Nephron (organoid): ENCODE measurements at regions not wholly inside any gene's neighbourhood (a gene's known extent, or its start where the extent isn't known, plus 50 kb on each side); places are given as distances from the start of the nearest gene placed in this dataset.

Experiments
- H3K27ac Mint-ChIP-seq, 3 experiments: 2 replicates each; pipeline ENCODE4 v1.8.0; 2020; ENCODE audit warnings: mixed read lengths in 3 of 3, mild to moderate bottlenecking in 2 of 3, moderate library complexity in 1 of 3
- H3K27me3 Mint-ChIP-seq: 2 replicates; pipeline ENCODE4 v1.8.0; 2021; ENCODE audit warnings: low read depth, mild to moderate bottlenecking, moderate library complexity, mixed read lengths
- H3K36me3 Mint-ChIP-seq: 2 replicates; pipeline ENCODE4 v1.8.0; 2020; ENCODE audit warnings: low read depth, mixed read lengths
- H3K4me1 Mint-ChIP-seq: 2 replicates; pipeline ENCODE4 v1.8.0; 2020; ENCODE audit warnings: mixed read lengths
- H3K4me3 Mint-ChIP-seq, 3 experiments: 2 replicates each; pipeline ENCODE4 v1.8.0; 2020; ENCODE audit warnings: mild to moderate bottlenecking in 3 of 3, mixed read lengths in 3 of 3, moderate library complexity in 2 of 3
- H3K9me3 Mint-ChIP-seq: 2 replicates; pipeline ENCODE4 v1.8.0; 2020; ENCODE audit warnings: mixed read lengths
- CTCF ChIP-seq, 3 experiments: fragments of 200-600 bp; sonication (generic); IDR thresholded peaks; one replicate each; pipeline ENCODE4 v1.5.0; 2021; ENCODE audit warnings: antibody characterized with exemption in 3 of 3; ENCODE audit not compliant: unreplicated experiment in 3 of 3

GRCh38 chr12:100715976-100716944 lies 78.3 kb upstream of the ANO4 start:
- H3K27me3 Mint-ChIP-seq = peaks cover 68% of the 10 kb centered on the region
- H3K27ac Mint-ChIP-seq = no peak overlapping the region
- no peak for TF ChIP-seq CTCF (IDR thresholded peaks at IDR 0.05; ENCODE audit: unreplicated experiment in 3 of 3)
- H3K9me3 Mint-ChIP-seq = no peaks in the 10 kb centered on the region
- H3K4me1 Mint-ChIP-seq = no peaks in the 10 kb centered on the region
- no peaks in the 10 kb centered on the region for H3K36me3 Mint-ChIP-seq
- peak overlapping the region; percentile 66 to 82 (median 74) for H3K4me3 Mint-ChIP-seq

- Mint-ChIP-seq H3K4me3 (peak overlapping the region; percentile 70 to 82 (median 80)), H3K27ac (no peak overlapping the region), H3K36me3 (no peaks in the 10 kb centered on the region), H3K9me3 (no peaks in the 10 kb centered on the region), H3K27me3 (peaks cover 72% of the 10 kb centered on the region), H3K4me1 (no peaks in the 10 kb centered on the region)
- TF ChIP-seq CTCF (IDR thresholded peaks at IDR 0.05; ENCODE audit: unreplicated experiment in 3 of 3) = no peak
Observed at GRCh38 chr12:100716945-100717732, 77.4 kb upstream of the ANO4 start.

GRCh38 chr12:100717733-100718067 lies 76.9 kb upstream of the ANO4 start:
- Mint-ChIP-seq H3K4me1 (no peaks in the 10 kb centered on the region), H3K4me3 (peak overlapping the region; percentile 70 to 80 (median 77)), H3K27ac (no peak overlapping the region), H3K27me3 (peaks cover 76% of the 10 kb centered on the region), H3K9me3 (no peaks in the 10 kb centered on the region), H3K36me3 (no peaks in the 10 kb centered on the region)
- no peak for TF ChIP-seq CTCF (IDR thresholded peaks at IDR 0.05; ENCODE audit: unreplicated experiment in 3 of 3)

- Mint-ChIP-seq H3K4me3 (peak overlapping the region in 2 of 3 experiments; percentile 18 to 22), H3K36me3 (no peaks in the 10 kb centered on the region), H3K9me3 (no peaks in the 10 kb centered on the region), H3K4me1 (no peaks in the 10 kb centered on the region), H3K27ac (no peak overlapping the region), H3K27me3 (peaks cover 76% of the 10 kb centered on the region)
- no peak for TF ChIP-seq CTCF (IDR thresholded peaks at IDR 0.05; ENCODE audit: unreplicated experiment in 3 of 3)
Observed at GRCh38 chr12:100718187-100718586, 76.4 kb upstream of the ANO4 start.

- TF ChIP-seq CTCF (IDR thresholded peaks at IDR 0.05; ENCODE audit: unreplicated experiment in 3 of 3) = no peak
- no peaks in the 10 kb centered on the region for H3K4me1 Mint-ChIP-seq
- no peaks in the 10 kb centered on the region for H3K36me3 Mint-ChIP-seq
- no peaks in the 10 kb centered on the region for H3K9me3 Mint-ChIP-seq
- H3K27ac Mint-ChIP-seq = no peak overlapping the region
- no peak overlapping the region for H3K4me3 Mint-ChIP-seq
- peaks cover 67% of the 10 kb centered on the region for H3K27me3 Mint-ChIP-seq
Observed at GRCh38 chr12:100720016-100720654, 74.4 kb upstream of the ANO4 start.
